Mucosa of stomach (tissue), 1 donor: ENCODE measurements at regions not wholly inside any gene's neighbourhood (a gene's known extent, or its start where the extent isn't known, plus 50 kb on each side); places are given as distances from the start of the nearest gene placed in this dataset.
"Not testable (repeated sequence)": the region's sequence is repeated elsewhere in the genome, so short reads cannot be mapped to it uniquely, and the experiment has no call there.

Source experiments
- H3K27me3 ChIP-seq: one replicate; pipeline ENCODE4 v1.7.0; 2013; ENCODE audit warnings: mild to moderate bottlenecking, low read length; ENCODE audit not compliant: control insufficient read depth, insufficient read depth
- H3K36me3 ChIP-seq: one replicate; pipeline ENCODE4 v1.7.0; 2013; ENCODE audit warnings: low read length; ENCODE audit not compliant: control insufficient read depth, insufficient read depth
- H3K4me1 ChIP-seq: one replicate; pipeline ENCODE4 v1.7.0; 2013; ENCODE audit warnings: mild to moderate bottlenecking, low read length; ENCODE audit not compliant: control insufficient read depth, insufficient read depth
- H3K4me3 ChIP-seq: one replicate; pipeline ENCODE4 v1.7.0; 2013; ENCODE audit warnings: low read length
- H3K9ac ChIP-seq: one replicate; pipeline ENCODE4 v1.7.0; 2013; ENCODE audit warnings: mild to moderate bottlenecking, low read length, moderate library complexity
- H3K9me3 ChIP-seq: one replicate; pipeline ENCODE4 v1.7.0; 2013; ENCODE audit warnings: mild to moderate bottlenecking, low read length, moderate library complexity; ENCODE audit not compliant: control insufficient read depth
- donor health status: Pancreatic carcinoma.

GRCh38 chr11:135009125-135009524, 597.1 kb upstream of the B3GAT1 start:
- Histone ChIP-seq H3K27me3 (no peaks in the 10 kb centered on the region), H3K36me3 (no peaks in the 10 kb centered on the region), H3K9ac (no peak overlapping the region), H3K9me3 (no peaks in the 10 kb centered on the region), H3K4me1 (no peaks in the 10 kb centered on the region), H3K4me3 (no peak overlapping the region)

GRCh38 chr11:135008412-135008811, 596.4 kb upstream of the B3GAT1 start:
- Histone ChIP-seq H3K4me1 (no peaks in the 10 kb centered on the region), H3K36me3 (no peaks in the 10 kb centered on the region), H3K27me3 (no peaks in the 10 kb centered on the region), H3K4me3 (no peak overlapping the region), H3K9me3 (no peaks in the 10 kb centered on the region), H3K9ac (no peak overlapping the region)

GRCh38 chr11:135008001-135008405, 596.0 kb upstream of the B3GAT1 start:
- no peaks in the 10 kb centered on the region for H3K36me3 ChIP-seq
- H3K9ac ChIP-seq = no peak overlapping the region
- H3K4me3 ChIP-seq = no peak overlapping the region
- H3K27me3 ChIP-seq = no peaks in the 10 kb centered on the region
- no peaks in the 10 kb centered on the region for H3K9me3 ChIP-seq
- H3K4me1 ChIP-seq = no peaks in the 10 kb centered on the region

DNA sequence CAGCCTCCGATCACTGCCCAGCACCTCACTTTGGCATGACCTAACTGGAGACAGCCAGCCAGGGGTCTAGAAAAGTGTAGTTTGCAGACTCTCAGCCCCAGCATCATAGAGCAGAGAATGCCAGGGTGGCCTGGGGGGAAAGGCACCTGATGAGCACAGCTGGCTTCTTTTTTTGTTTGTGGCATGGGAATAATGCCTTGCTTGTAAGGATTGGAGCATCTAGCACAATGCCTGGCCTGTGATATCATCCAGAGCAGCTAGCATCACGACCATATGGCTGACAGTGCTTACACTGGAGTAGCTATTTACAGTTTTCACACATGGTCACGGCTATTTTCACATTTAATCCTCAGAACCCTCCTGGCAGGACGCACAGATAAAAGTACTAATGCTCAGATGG, 594.8 kb upstream of the B3GAT1 start:
- no peaks in the 10 kb centered on the region for H3K9me3 ChIP-seq
- H3K36me3 ChIP-seq = no peaks in the 10 kb centered on the region
- no peak overlapping the region for H3K4me3 ChIP-seq
- no peaks in the 10 kb centered on the region for H3K27me3 ChIP-seq
- H3K4me1 ChIP-seq = no peaks in the 10 kb centered on the region
- no peak overlapping the region for H3K9ac ChIP-seq

GRCh38 chr11:135004495-135004894, 592.5 kb upstream of the B3GAT1 start:
- H3K27me3 ChIP-seq = no peaks in the 10 kb centered on the region
- no peaks in the 10 kb centered on the region for H3K4me1 ChIP-seq
- no peaks in the 10 kb centered on the region for H3K9me3 ChIP-seq
- H3K4me3 ChIP-seq = no peak overlapping the region
- H3K9ac ChIP-seq = no peak overlapping the region
- H3K36me3 ChIP-seq = no peaks in the 10 kb centered on the region

- H3K9ac ChIP-seq = no peak overlapping the region
- no peaks in the 10 kb centered on the region for H3K9me3 ChIP-seq
- H3K4me1 ChIP-seq = no peaks in the 10 kb centered on the region
- H3K4me3 ChIP-seq = no peak overlapping the region
- no peaks in the 10 kb centered on the region for H3K27me3 ChIP-seq
- no peaks in the 10 kb centered on the region for H3K36me3 ChIP-seq
These were observed 590.2 kb upstream of the B3GAT1 start for GRCh38 chr11:135002236-135002635.

- Histone ChIP-seq H3K9ac (no peak overlapping the region), H3K27me3 (no peaks in the 10 kb centered on the region), H3K9me3 (no peaks in the 10 kb centered on the region), H3K4me3 (no peak overlapping the region), H3K36me3 (no peaks in the 10 kb centered on the region), H3K4me1 (no peaks in the 10 kb centered on the region)
These were observed 589.5 kb upstream of the B3GAT1 start for GRCh38 chr11:135001581-135001980.

- not testable (repeated sequence) for H3K9ac ChIP-seq, H3K27me3 ChIP-seq, H3K4me3 ChIP-seq, H3K36me3 ChIP-seq, H3K9me3 ChIP-seq, H3K4me1 ChIP-seq
These were observed 589.0 kb upstream of the B3GAT1 start for GRCh38 chr11:135001065-135001464.

GRCh38 chr11:134999590-134999989, 587.5 kb upstream of the B3GAT1 start:
- Histone ChIP-seq H3K9me3 (no peaks in the 10 kb centered on the region), H3K9ac (no peak overlapping the region), H3K4me1 (no peaks in the 10 kb centered on the region), H3K36me3 (no peaks in the 10 kb centered on the region), H3K27me3 (no peaks in the 10 kb centered on the region), H3K4me3 (no peak overlapping the region)

- Histone ChIP-seq H3K9ac (no peak overlapping the region), H3K27me3 (no peaks in the 10 kb centered on the region), H3K36me3 (no peaks in the 10 kb centered on the region), H3K9me3 (no peaks in the 10 kb centered on the region), H3K4me3 (no peak overlapping the region), H3K4me1 (no peaks in the 10 kb centered on the region)
These were observed 585.7 kb upstream of the B3GAT1 start for GRCh38 chr11:134997652-134998320.

DNA sequence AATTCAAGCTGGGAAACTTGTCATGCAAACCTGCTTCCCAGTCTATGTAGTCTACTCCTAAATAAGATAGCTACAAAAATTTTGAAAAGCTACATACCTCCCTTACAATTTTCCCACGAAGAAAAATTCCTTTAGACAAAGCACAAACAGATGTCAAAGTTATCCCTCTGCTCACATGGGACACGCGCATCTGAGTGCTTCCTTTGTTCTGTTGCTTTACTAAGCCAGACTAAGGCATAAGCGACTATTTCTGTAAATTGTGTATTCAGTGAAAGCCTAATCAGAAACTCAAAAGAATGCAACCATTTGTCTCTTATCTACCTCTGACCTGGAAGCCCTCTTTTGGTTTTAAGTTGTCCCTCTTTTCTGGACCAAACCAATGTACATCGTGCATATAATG, 583.7 kb upstream of the B3GAT1 start:
- Histone ChIP-seq H3K36me3 (no peaks in the 10 kb centered on the region), H3K9me3 (no peaks in the 10 kb centered on the region), H3K27me3 (no peaks in the 10 kb centered on the region), H3K4me3 (no peak overlapping the region), H3K4me1 (no peaks in the 10 kb centered on the region), H3K9ac (no peak overlapping the region)

DNA sequence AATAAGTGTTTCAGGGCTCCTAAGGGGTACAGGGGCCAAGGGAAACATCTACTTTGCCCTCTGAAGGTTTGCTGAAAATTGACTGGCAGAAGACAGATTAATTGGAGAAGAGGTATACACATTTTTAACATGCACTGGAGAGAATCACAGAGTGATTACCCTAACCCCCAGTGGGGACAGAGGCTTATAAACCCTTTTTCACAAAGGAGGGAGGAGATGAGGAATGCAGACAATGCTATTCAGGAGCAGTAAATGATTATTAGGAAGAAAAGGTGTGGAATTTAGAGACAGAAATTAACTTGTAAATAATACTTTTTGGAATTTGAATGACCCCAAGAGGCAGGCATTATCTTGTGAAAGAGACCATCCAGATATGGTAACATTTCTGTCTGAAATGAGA, 582.4 kb upstream of the B3GAT1 start:
- no peak overlapping the region for H3K4me3 ChIP-seq
- H3K9me3 ChIP-seq = no peaks in the 10 kb centered on the region
- no peaks in the 10 kb centered on the region for H3K36me3 ChIP-seq
- H3K9ac ChIP-seq = no peak overlapping the region
- H3K4me1 ChIP-seq = no peaks in the 10 kb centered on the region
- H3K27me3 ChIP-seq = no peaks in the 10 kb centered on the region

DNA sequence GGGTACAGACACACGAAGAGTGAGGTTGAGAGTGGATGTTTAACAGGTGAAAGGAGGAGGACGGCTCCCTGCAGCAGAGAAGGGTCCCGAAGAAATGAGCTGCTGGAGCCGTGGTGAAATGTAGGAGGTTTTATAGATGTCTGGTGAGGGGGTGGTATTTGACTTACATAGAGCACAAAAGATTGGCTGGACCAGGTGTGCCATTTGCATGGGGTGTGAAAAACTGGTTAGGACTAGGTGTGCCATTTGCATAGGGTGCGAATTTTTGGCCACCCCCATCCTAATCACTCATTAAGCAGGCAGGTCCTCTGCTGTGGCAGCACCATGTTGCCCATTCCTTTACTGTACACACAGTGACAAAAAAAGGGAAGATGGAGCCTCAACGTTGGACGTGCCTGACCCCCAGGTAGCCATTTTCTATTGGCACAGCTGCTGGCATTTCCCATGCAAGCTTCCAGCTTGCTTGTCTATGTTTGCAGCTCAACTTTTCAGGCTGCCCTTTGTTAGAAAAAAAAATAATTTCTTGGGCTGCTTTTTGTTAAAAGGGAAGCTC, 581.7 kb upstream of the B3GAT1 start:
- Histone ChIP-seq H3K36me3 (no peaks in the 10 kb centered on the region), H3K9me3 (no peaks in the 10 kb centered on the region), H3K27me3 (no peaks in the 10 kb centered on the region), H3K9ac (no peak overlapping the region), H3K4me1 (no peaks in the 10 kb centered on the region), H3K4me3 (no peak overlapping the region)
